Gastroesophageal sphincter (tissue), 3 donors: ENCODE measurements at regions not wholly inside any gene's neighbourhood (a gene's known extent, or its start where the extent isn't known, plus 50 kb on each side); places are given as distances from the start of the nearest gene placed in this dataset.

ENCODE experiments used
- POLR2A ChIP-seq, 2 donors: fragments of 450-650 bp; IDR thresholded peaks; one replicate each; pipeline ENCODE4 v1.6.1; 2017; ENCODE audit warnings: antibody characterized with exemption in 2 of 2, mild to moderate bottlenecking in 2 of 2, moderate library complexity in 1 of 2
- TF ChIP-seq, protein P1 (sequence below), 4 experiments: fragments of 200-600 bp in 2 of 4; fragments of 450-650 bp in 2 of 4; sonication (generic) in 1 of 4; IDR thresholded peaks; one replicate each; pipeline ENCODE4 v1.5.1; 2017 to 2019; ENCODE audit warnings: antibody characterized with exemption in 4 of 4, mild to moderate bottlenecking in 2 of 4, moderate library complexity in 2 of 4

DNA sequence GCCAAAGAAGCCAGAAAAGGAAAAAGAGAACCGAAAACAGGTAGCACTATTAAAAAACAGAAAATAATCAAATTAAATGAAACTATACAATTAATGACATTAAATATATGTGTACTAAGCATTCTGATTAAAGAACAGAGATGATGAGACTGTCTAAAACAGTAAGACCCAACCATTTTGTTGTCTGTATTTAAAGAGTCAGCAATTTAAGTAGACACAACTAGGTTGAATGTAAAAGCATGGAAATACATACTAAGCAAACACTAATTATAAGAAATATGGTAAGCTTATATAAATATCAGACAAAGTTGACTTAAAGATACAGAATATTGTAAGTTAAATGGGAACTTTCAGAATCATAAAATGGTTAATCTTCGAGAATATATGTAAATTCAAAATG is 774.6 kb upstream of the RAG2 start:
- TF ChIP-seq, protein P1, sequence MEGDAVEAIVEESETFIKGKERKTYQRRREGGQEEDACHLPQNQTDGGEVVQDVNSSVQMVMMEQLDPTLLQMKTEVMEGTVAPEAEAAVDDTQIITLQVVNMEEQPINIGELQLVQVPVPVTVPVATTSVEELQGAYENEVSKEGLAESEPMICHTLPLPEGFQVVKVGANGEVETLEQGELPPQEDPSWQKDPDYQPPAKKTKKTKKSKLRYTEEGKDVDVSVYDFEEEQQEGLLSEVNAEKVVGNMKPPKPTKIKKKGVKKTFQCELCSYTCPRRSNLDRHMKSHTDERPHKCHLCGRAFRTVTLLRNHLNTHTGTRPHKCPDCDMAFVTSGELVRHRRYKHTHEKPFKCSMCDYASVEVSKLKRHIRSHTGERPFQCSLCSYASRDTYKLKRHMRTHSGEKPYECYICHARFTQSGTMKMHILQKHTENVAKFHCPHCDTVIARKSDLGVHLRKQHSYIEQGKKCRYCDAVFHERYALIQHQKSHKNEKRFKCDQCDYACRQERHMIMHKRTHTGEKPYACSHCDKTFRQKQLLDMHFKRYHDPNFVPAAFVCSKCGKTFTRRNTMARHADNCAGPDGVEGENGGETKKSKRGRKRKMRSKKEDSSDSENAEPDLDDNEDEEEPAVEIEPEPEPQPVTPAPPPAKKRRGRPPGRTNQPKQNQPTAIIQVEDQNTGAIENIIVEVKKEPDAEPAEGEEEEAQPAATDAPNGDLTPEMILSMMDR (IDR thresholded peaks at IDR 0.05) = no peak
- TF ChIP-seq POLR2A (IDR thresholded peaks at IDR 0.05) = no peak
